Prostate gland (tissue), 2 donors: ENCODE measurements at regions not wholly inside any gene's neighbourhood (a gene's known extent, or its start where the extent isn't known, plus 50 kb on each side); places are given as distances from the start of the nearest gene placed in this dataset.

Experiments used
- DNase-seq: peaks from one replicate; pipeline ENCODE4 v3.0.0-alpha.2; 2019; ENCODE audit warnings: low spot score
- H3K27ac ChIP-seq, 2 donors: fragments of 200-600 bp; sonication (generic); 2 replicates each; pipeline ENCODE4 v1.5.1; 2017 to 2019
- H3K27me3 ChIP-seq: fragments of 200-600 bp; sonication (generic); replicated peaks from 2 replicates; pipeline ENCODE4 v1.5.1; 2019; ENCODE audit not compliant: insufficient read depth
- H3K36me3 ChIP-seq, 2 donors: fragments of 200-600 bp; sonication (generic); 1 replicate in 1 of 2; 2 replicates in 1 of 2; pipeline versions ENCODE4 v1.5.1 to v1.8.1; 2017 to 2019
- H3K4me1 ChIP-seq: fragments of 200-600 bp; sonication (generic); replicated peaks from 2 replicates; pipeline ENCODE4 v1.5.1; 2019
- H3K4me3 ChIP-seq, 2 donors: fragments of 200-600 bp; sonication (generic); 2 replicates each; pipeline ENCODE4 v1.5.1; 2017 to 2019
- H3K9me3 ChIP-seq: fragments of 200-600 bp; sonication (generic); 2 replicates; pipeline ENCODE4 v1.5.1; 2017
- POLR2A ChIP-seq: fragments of 450-650 bp; IDR thresholded peaks from one replicate; pipeline ENCODE4 v1.6.1; 2016; ENCODE audit warnings: antibody characterized with exemption, mild to moderate bottlenecking
- POLR2AphosphoS5 ChIP-seq: sonication (generic); formaldehyde crosslinking; IDR thresholded peaks from one replicate; pipeline ENCODE4 v1.6.1; 2017; ENCODE audit warnings: antibody characterized with exemption
- WGBS: methylation state at CpG from one replicate; pipeline ENCODE4 v1.1.5; 2018; 5-methylcytosine and 5-hydroxymethylcytosine counted together
- intact Hi-C: fragments of 100-400 bp; cut with DNase I; formaldehyde crosslinking; loops from one replicate; pipeline ENCODE4 v1.14.2; 2022
- TF ChIP-seq, protein P1 (sequence below), 4 experiments: fragments of 200-600 bp in 2 of 4; fragments of 450-650 bp in 2 of 4; sonication (generic) in 2 of 4; IDR thresholded peaks; 1 replicate in 3 of 4; 2 replicates in 1 of 4; pipeline ENCODE4 v1.5.1; 2016 to 2019; ENCODE audit warnings: antibody characterized with exemption in 4 of 4, mild to moderate bottlenecking in 2 of 4, moderate library complexity in 2 of 4

- intact Hi-C loops = loop anchor here (5.0 kb wide), 3 partner anchors 118 to 442 kb away; partner anchors contain the start of genes PER2 and TWIST2
- TF ChIP-seq POLR2AphosphoS5 = no peak
- TF ChIP-seq, protein P1, sequence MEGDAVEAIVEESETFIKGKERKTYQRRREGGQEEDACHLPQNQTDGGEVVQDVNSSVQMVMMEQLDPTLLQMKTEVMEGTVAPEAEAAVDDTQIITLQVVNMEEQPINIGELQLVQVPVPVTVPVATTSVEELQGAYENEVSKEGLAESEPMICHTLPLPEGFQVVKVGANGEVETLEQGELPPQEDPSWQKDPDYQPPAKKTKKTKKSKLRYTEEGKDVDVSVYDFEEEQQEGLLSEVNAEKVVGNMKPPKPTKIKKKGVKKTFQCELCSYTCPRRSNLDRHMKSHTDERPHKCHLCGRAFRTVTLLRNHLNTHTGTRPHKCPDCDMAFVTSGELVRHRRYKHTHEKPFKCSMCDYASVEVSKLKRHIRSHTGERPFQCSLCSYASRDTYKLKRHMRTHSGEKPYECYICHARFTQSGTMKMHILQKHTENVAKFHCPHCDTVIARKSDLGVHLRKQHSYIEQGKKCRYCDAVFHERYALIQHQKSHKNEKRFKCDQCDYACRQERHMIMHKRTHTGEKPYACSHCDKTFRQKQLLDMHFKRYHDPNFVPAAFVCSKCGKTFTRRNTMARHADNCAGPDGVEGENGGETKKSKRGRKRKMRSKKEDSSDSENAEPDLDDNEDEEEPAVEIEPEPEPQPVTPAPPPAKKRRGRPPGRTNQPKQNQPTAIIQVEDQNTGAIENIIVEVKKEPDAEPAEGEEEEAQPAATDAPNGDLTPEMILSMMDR (IDR thresholded peaks at IDR 0.05) = no peak
- no peak for TF ChIP-seq POLR2A
- Histone ChIP-seq H3K36me3 (no peaks in the 10 kb centered on the region), H3K4me3 (no peak overlapping the region), H3K9me3 (no peaks in the 10 kb centered on the region), H3K4me1 (no peaks in the 10 kb centered on the region), H3K27ac (peak overlapping the region; percentile 60 to 73), H3K27me3 (no peaks in the 10 kb centered on the region)
- 87% methylated on average over 11 of the region's 11 CpGs for WGBS
- DNase-seq = no peak
Measured at GRCh38 chr2:238729261-238729935, 118.5 kb upstream of the TWIST2 start.

- DNase-seq = no peak
- no peaks in the 10 kb centered on the region for H3K4me1 ChIP-seq
- H3K36me3 ChIP-seq = no peaks in the 10 kb centered on the region
- no peak overlapping the region for H3K4me3 ChIP-seq
- peak overlapping the region; percentile 60 to 73 for H3K27ac ChIP-seq
- 76% methylated on average over 14 of the region's 17 CpGs for WGBS
- no peaks in the 10 kb centered on the region for H3K9me3 ChIP-seq
- intact Hi-C loops = loop anchor here (5.0 kb wide), 1 partner anchor 42 kb away; no protein-coding TSS in a partner anchor
- no peaks in the 10 kb centered on the region for H3K27me3 ChIP-seq
- no peak for TF ChIP-seq POLR2AphosphoS5
- TF ChIP-seq, protein P1 (IDR thresholded peaks at IDR 0.05) = no peak
- no peak for TF ChIP-seq POLR2A
Measured at GRCh38 chr2:238730001-238730669, 117.8 kb upstream of the TWIST2 start.

DNA sequence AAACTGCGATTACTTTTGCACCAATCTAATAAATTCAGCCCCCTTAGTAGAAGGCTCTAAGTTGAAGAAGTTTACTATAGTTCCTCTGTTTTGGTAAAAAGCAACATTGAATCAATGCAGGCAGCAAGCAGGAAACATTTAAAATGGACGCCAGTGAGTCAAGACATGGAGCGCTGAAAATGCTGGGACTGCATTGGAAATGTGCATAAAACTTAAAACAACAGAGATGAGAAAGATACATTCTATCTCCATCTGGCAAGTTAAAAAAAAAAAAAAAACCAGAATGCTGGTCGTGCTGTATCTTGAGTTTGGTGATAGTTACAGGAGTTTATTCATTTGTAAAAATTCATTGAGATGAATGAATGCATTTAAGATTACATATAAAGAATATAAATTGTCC lies 117.0 kb upstream of the TWIST2 start:
- no peak for DNase-seq

GRCh38 chr2:238731961-238732360 lies 115.9 kb upstream of the TWIST2 start:
- WGBS = 71% methylated on average over 3 of the region's 3 CpGs
- TF ChIP-seq, protein P1 (IDR thresholded peaks at IDR 0.05) = no peak
- TF ChIP-seq POLR2AphosphoS5 (no peak), POLR2A (no peak)
- H3K27me3 ChIP-seq = no peaks in the 10 kb centered on the region
- H3K9me3 ChIP-seq = no peaks in the 10 kb centered on the region
- H3K4me3 ChIP-seq = no peak overlapping the region
- no peaks in the 10 kb centered on the region for H3K36me3 ChIP-seq
- no peak for DNase-seq
- no peaks in the 10 kb centered on the region for H3K4me1 ChIP-seq
- intact Hi-C loops = loop anchor here (5.0 kb wide), 1 partner anchor 40 kb away; no protein-coding TSS in a partner anchor
- no peak overlapping the region for H3K27ac ChIP-seq

More for the DNA sequence above, 117.0 kb upstream of the TWIST2 start:
- H3K36me3 ChIP-seq = no peaks in the 10 kb centered on the region
- no peak overlapping the region for H3K4me3 ChIP-seq
- H3K9me3 ChIP-seq = no peaks in the 10 kb centered on the region
- no peaks in the 10 kb centered on the region for H3K27me3 ChIP-seq
- H3K4me1 ChIP-seq = no peaks in the 10 kb centered on the region
- TF ChIP-seq, protein P1 (IDR thresholded peaks at IDR 0.05) = no peak
- TF ChIP-seq POLR2A (no peak), POLR2AphosphoS5 (no peak)
- intact Hi-C loops = loop anchor here (5.0 kb wide), 1 partner anchor 41 kb away; no protein-coding TSS in a partner anchor
- H3K27ac ChIP-seq = no peak overlapping the region
- WGBS = 92% methylated on average over 4 of the region's 4 CpGs
